ENCODE measurements at regions not wholly inside any gene's neighbourhood (a gene's known extent, or its start where the extent isn't known, plus 50 kb on each side); places are given as distances from the start of the nearest gene placed in this dataset.
"Not testable (repeated sequence)": the region's sequence is repeated elsewhere in the genome, so short reads cannot be mapped to it uniquely, and the experiment has no call there.

- H3K36me3 Mint-ChIP-seq = peaks cover 0 to 20% (median 0%) of the 10 kb centered on the region in 3 donors
- peak in 1 of 10 donors; percentile 15 for DNase-seq
- H3K27ac Mint-ChIP-seq = peak overlapping the region in 8 of 10 donors; percentile 78 to 95 (median 88)
- peak overlapping the region in 7 of 10 donors; percentile 36 to 78 (median 71) for H3K4me3 Mint-ChIP-seq
- not testable (repeated sequence) for ATAC-seq, H3K9me3 Mint-ChIP-seq, H3K27me3 Mint-ChIP-seq
- POLR2A ChIA-PET = interaction anchor here (1.2 kb wide), 1 partner anchor 41 kb away, joined by 3 read pairs; no protein-coding TSS in a partner anchor
- peaks cover 16 to 44% (median 34%) of the 10 kb centered on the region in 4 donors for H3K4me1 Mint-ChIP-seq
These were observed 52.5 kb upstream of the METRNL start for GRCh38 chr17:83026921-83027320.

GRCh38 chr17:83028851-83029250 is 50.6 kb upstream of the METRNL start:
- Mint-ChIP-seq H3K36me3 (peaks cover 0 to 30% (median 2%) of the 10 kb centered on the region in 3 donors), H3K9me3 (no peaks in the 10 kb centered on the region), H3K27me3 (no peaks in the 10 kb centered on the region), H3K4me1 (peaks cover 16 to 37% (median 28%) of the 10 kb centered on the region in 4 donors), H3K4me3 (peak overlapping the region in 1 of 10 donors; percentile 7), H3K27ac (peak overlapping the region in 1 of 10 donors; percentile 27)
- ATAC-seq (no peak), DNase-seq (no peak)
- POLR2A ChIA-PET = interaction anchor here (1.2 kb wide), 1 partner anchor 59 kb away, joined by 3 read pairs; no protein-coding TSS in a partner anchor

- Mint-ChIP-seq H3K27ac (peak overlapping the region in 1 of 10 donors; percentile 0), H3K27me3 (no peaks in the 10 kb centered on the region), H3K4me3 (no peak overlapping the region), H3K9me3 (no peaks in the 10 kb centered on the region), H3K36me3 (peaks cover 0 to 37% (median 3%) of the 10 kb centered on the region in 3 donors), H3K4me1 (peaks cover 13 to 31% (median 23%) of the 10 kb centered on the region in 4 donors)
- POLR2A ChIA-PET = interaction anchor here (1.2 kb wide), 1 partner anchor 59 kb away, joined by 3 read pairs; no protein-coding TSS in a partner anchor
- no peak for ATAC-seq
- no peak for DNase-seq
These were observed 49.8 kb upstream of the METRNL start for GRCh38 chr17:83029571-83029970.
